ENCODE measurements at regions not wholly inside any gene's neighbourhood (a gene's known extent, or its start where the extent isn't known, plus 50 kb on each side); places are given as distances from the start of the nearest gene placed in this dataset.

DNA sequence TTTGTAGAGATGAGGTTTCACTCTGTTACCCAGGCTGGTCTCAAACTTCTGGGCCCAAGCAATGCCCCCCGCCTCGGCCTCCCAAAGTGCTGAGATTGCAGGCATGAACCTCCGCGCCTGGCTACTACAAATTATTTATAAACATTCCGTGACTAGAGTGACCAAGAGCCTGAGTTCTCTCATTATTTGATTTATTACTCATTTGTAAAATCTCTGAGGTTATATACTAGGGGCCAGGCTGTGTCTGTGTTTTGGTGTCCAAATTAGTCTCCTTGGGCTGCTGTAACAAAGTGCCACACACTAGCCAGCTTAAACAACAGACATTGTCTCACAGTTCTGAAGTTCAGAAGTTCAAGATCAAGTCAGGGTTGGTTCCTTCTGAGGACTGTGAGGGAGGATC, 70.8 kb upstream of the ELAC2 start:
- CTCF ChIA-PET, result no interaction called here
- H3K36me3 Mint-ChIP-seq (ENCODE audit: insufficient read depth, unreplicated experiment), result no peaks in the 10 kb centered on the region
- intact Hi-C loops (cut with micrococcal nuclease; ENCODE audit: unreplicated experiment), result no loop called here
- peaks cover 6% of the 10 kb centered on the region for H3K9me3 Mint-ChIP-seq (ENCODE audit: unreplicated experiment)
- Histone ChIP-seq H3K36me3 (ENCODE audit: control insufficient read depth, insufficient read depth, low read length) (no peaks in the 10 kb centered on the region), H3K9me3 (no peaks in the 10 kb centered on the region), H3K4me1 (no peaks in the 10 kb centered on the region), H3K4me3 (ENCODE audit: low read depth, low read length) (no peak overlapping the region), H3K27me3 (replicated peaks; ENCODE audit: control insufficient read depth, insufficient read depth, low read length) (no peaks in the 10 kb centered on the region)
- H3K27ac Mint-ChIP-seq (ENCODE audit: unreplicated experiment), result no peak overlapping the region
- no peak for DNase-seq
- TF ChIP-seq, protein P1, sequence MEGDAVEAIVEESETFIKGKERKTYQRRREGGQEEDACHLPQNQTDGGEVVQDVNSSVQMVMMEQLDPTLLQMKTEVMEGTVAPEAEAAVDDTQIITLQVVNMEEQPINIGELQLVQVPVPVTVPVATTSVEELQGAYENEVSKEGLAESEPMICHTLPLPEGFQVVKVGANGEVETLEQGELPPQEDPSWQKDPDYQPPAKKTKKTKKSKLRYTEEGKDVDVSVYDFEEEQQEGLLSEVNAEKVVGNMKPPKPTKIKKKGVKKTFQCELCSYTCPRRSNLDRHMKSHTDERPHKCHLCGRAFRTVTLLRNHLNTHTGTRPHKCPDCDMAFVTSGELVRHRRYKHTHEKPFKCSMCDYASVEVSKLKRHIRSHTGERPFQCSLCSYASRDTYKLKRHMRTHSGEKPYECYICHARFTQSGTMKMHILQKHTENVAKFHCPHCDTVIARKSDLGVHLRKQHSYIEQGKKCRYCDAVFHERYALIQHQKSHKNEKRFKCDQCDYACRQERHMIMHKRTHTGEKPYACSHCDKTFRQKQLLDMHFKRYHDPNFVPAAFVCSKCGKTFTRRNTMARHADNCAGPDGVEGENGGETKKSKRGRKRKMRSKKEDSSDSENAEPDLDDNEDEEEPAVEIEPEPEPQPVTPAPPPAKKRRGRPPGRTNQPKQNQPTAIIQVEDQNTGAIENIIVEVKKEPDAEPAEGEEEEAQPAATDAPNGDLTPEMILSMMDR (IDR thresholded peaks at IDR 0.05; ENCODE audit: insufficient read depth in 1 of 2, low read depth in 1 of 2, low read length in 1 of 2, severe bottlenecking in 1 of 2, unreplicated experiment in 1 of 2), result no peak
- H3K4me1 Mint-ChIP-seq (ENCODE audit: low read depth, unreplicated experiment), result no peaks in the 10 kb centered on the region
- no peaks in the 10 kb centered on the region for H3K27me3 Mint-ChIP-seq (ENCODE audit: insufficient read depth, unreplicated experiment)
- POLR2A ChIA-PET, result no interaction called here
- H3K4me3 Mint-ChIP-seq (ENCODE audit: unreplicated experiment), result no peak overlapping the region
- no TSS peak for BruUV-seq (replicated peaks)

DNA sequence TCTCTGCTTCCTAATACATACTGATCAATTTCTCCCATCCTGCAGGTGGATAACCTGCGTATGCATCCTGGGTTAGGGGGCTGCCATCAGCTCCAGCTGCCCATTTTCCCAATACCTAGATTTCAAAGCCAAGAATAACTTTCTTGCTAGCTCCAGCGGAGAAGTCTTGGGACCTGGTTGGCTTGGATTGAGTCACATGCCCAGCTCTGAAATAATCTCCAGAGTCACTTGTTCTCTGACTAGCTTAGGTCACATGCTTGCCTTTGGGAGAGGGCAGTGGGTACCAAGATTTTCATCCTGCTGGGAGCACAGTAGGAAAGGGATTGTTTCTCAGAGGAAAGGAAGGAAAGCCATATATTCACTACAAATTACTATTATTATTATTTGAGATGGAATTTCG, 70.0 kb upstream of the ELAC2 start:
- Histone ChIP-seq H3K4me3 (ENCODE audit: low read depth, low read length) (no peak overlapping the region), H3K27me3 (replicated peaks; ENCODE audit: control insufficient read depth, insufficient read depth, low read length) (no peaks in the 10 kb centered on the region), H3K36me3 (ENCODE audit: control insufficient read depth, insufficient read depth, low read length) (no peaks in the 10 kb centered on the region), H3K4me1 (no peaks in the 10 kb centered on the region), H3K9me3 (no peaks in the 10 kb centered on the region)
- Mint-ChIP-seq H3K4me1 (ENCODE audit: low read depth, unreplicated experiment) (no peaks in the 10 kb centered on the region), H3K36me3 (ENCODE audit: insufficient read depth, unreplicated experiment) (no peaks in the 10 kb centered on the region), H3K4me3 (ENCODE audit: unreplicated experiment) (no peak overlapping the region), H3K9me3 (ENCODE audit: unreplicated experiment) (peaks cover 9% of the 10 kb centered on the region), H3K27me3 (ENCODE audit: insufficient read depth, unreplicated experiment) (no peaks in the 10 kb centered on the region), H3K27ac (ENCODE audit: unreplicated experiment) (no peak overlapping the region)
- no peak for DNase-seq
- ChIA-PET CTCF (no interaction called here), POLR2A (no interaction called here)
- intact Hi-C loops (cut with micrococcal nuclease; ENCODE audit: unreplicated experiment), result no loop called here
- TF ChIP-seq, protein P1 (IDR thresholded peaks at IDR 0.05; ENCODE audit: insufficient read depth in 1 of 2, low read depth in 1 of 2, low read length in 1 of 2, severe bottlenecking in 1 of 2, unreplicated experiment in 1 of 2), result no peak
- BruUV-seq (replicated peaks), result no TSS peak

DNA sequence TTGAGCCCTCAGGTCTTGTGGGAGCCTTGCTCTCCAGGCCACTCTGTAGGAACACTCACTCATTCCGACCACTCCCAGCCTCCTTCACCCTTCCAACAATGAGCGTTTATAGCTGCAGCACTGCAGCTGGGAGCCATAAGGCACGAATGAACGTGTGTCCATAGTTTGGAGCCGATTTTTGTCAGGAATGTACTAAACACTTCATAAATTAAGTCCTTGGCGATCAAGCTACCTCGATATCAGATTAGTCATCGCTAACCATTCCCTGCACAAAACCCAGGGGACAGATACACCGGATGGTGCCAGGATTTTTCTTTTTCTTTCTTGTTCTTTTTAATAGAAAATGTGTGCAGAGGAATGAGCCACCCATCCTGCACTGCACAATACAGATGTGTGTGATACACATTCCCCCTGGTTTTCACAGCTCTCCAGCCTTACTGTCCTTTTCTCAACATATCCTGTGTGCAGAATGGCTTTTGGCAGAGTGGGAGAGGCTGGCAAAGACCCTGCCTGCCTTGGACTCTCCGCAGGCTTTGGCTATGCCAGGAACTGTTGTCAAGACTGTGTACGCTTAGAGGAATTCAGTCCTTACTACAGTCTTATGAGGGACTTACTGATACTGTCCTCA, 68.4 kb upstream of the ELAC2 start:
- H3K27me3 Mint-ChIP-seq (ENCODE audit: insufficient read depth, unreplicated experiment), result peaks cover 2% of the 10 kb centered on the region
- Histone ChIP-seq H3K9me3 (no peaks in the 10 kb centered on the region), H3K36me3 (ENCODE audit: control insufficient read depth, insufficient read depth, low read length) (no peaks in the 10 kb centered on the region), H3K4me1 (no peaks in the 10 kb centered on the region), H3K27me3 (replicated peaks; ENCODE audit: control insufficient read depth, insufficient read depth, low read length) (no peaks in the 10 kb centered on the region), H3K4me3 (ENCODE audit: low read depth, low read length) (no peak overlapping the region)
- H3K4me1 Mint-ChIP-seq (ENCODE audit: low read depth, unreplicated experiment), result no peaks in the 10 kb centered on the region
- H3K9me3 Mint-ChIP-seq (ENCODE audit: unreplicated experiment), result peaks cover 21% of the 10 kb centered on the region
- H3K4me3 Mint-ChIP-seq (ENCODE audit: unreplicated experiment), result no peak overlapping the region
- H3K27ac Mint-ChIP-seq (ENCODE audit: unreplicated experiment), result no peak overlapping the region
- TF ChIP-seq, protein P1 (IDR thresholded peaks at IDR 0.05; ENCODE audit: insufficient read depth in 1 of 2, low read depth in 1 of 2, low read length in 1 of 2, severe bottlenecking in 1 of 2, unreplicated experiment in 1 of 2), result no peak
- POLR2A ChIA-PET, result no interaction called here
- no TSS peak for BruUV-seq (replicated peaks)
- intact Hi-C loops (cut with micrococcal nuclease; ENCODE audit: unreplicated experiment), result no loop called here
- H3K36me3 Mint-ChIP-seq (ENCODE audit: insufficient read depth, unreplicated experiment), result no peaks in the 10 kb centered on the region
- no peak for DNase-seq
- CTCF ChIA-PET, result no interaction called here
